GM12874 (cell line): ENCODE measurements at regions not wholly inside any gene's neighbourhood (a gene's known extent, or its start where the extent isn't known, plus 50 kb on each side); places are given as distances from the start of the nearest gene placed in this dataset.

Experiments used
- TF ChIP-seq, protein P1 (sequence below): IDR thresholded peaks from 2 replicates; pipeline ENCODE4 v1.5.1; 2011; ENCODE audit warnings: low read depth, mild to moderate bottlenecking, control low read depth, low read length, moderate library complexity; ENCODE audit not compliant: insufficient read depth

GRCh38 chr12:24197532-24197931 lies 248.1 kb upstream of the SOX5 start:
- TF ChIP-seq, protein P1, sequence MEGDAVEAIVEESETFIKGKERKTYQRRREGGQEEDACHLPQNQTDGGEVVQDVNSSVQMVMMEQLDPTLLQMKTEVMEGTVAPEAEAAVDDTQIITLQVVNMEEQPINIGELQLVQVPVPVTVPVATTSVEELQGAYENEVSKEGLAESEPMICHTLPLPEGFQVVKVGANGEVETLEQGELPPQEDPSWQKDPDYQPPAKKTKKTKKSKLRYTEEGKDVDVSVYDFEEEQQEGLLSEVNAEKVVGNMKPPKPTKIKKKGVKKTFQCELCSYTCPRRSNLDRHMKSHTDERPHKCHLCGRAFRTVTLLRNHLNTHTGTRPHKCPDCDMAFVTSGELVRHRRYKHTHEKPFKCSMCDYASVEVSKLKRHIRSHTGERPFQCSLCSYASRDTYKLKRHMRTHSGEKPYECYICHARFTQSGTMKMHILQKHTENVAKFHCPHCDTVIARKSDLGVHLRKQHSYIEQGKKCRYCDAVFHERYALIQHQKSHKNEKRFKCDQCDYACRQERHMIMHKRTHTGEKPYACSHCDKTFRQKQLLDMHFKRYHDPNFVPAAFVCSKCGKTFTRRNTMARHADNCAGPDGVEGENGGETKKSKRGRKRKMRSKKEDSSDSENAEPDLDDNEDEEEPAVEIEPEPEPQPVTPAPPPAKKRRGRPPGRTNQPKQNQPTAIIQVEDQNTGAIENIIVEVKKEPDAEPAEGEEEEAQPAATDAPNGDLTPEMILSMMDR: no peak

DNA sequence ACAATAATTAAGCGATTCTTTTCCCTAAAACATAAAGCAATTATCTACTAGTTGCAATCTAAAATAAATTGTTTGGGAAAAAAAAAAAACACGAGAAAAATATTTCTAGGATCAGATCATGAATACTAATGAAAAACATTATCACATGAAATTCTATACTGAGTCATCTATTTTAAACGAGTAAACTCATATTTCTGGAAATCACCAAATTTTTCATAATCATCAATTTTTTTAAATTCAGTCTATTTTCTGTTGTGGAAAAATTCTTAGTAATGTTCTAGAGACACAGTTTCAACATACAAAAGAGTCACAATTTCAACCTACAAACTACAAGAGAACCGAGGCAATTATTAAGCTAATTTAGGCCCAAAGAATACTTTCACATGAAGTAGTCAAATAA lies 245.6 kb upstream of the SOX5 start:
- TF ChIP-seq, protein P1: no peak

GRCh38 chr12:24191117-24191516 lies 241.6 kb upstream of the SOX5 start:
- TF ChIP-seq, protein P1: no peak

GRCh38 chr12:24185782-24186181 lies 236.3 kb upstream of the SOX5 start:
- TF ChIP-seq, protein P1: no peak

DNA sequence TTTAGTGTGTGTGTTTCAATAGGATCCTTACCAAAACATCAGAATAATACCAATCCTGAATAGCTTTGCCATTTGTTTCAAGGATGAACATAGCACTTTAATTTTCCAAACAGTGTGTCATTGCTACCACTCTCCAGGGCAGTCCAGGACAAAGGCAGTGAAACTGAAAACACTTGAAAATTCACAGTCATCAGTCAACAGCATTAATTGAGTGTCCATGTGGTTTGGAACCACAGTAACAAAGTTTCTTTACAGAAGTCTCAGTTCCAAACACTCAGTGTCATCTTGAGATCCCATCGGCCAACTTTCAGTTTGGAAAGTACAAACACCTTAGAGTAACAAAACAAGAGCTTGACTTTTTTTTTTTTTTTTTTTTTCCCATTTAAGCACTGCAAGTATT lies 228.4 kb upstream of the SOX5 start:
- TF ChIP-seq, protein P1: no peak

DNA sequence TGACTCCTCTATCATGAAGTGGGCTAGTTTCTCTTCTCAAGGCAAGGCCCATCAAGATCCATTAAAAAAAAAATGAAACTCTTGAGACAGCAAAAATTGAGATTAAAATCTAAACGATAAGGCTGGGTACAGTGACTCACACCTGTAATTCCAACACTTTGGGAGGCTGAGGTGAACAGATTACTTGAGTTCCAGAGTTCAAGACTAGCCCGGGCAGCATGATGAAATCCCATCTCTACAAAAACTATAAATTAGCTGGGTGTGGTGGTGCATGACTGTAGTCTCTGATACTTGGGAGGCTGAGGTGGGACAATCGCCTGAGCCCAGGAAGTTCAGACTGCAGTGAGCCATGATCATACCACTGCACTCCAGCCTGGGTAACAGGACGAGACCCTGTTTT lies 226.5 kb upstream of the SOX5 start:
- TF ChIP-seq, protein P1: no peak

GRCh38 chr12:24175284-24175683 lies 225.8 kb upstream of the SOX5 start:
- TF ChIP-seq, protein P1: no peak

DNA sequence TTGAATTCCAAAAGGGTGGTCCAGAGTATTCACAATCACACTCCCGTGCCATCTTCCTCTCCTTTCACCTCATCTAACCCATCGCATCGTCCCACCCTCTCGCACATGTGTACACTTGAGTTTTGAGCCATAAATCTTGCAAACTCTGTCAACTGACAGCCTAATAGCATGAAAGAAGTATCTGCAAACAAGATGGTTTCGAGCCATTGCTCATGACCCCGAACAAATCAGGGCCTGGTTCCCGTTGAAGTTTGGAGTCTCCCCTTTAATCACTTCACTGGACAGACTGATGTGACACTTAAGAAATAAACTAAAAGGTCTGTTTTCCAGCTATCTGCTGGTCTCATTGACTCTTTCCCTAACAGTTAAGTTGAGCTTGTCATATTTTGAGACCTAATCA lies 223.6 kb upstream of the SOX5 start:
- TF ChIP-seq, protein P1: no peak
